ENCODE measurements at regions not wholly inside any gene's neighbourhood (a gene's known extent, or its start where the extent isn't known, plus 50 kb on each side); places are given as distances from the start of the nearest gene placed in this dataset.
"Not testable (repeated sequence)": the region's sequence is repeated elsewhere in the genome, so short reads cannot be mapped to it uniquely, and the experiment has no call there.

- peak; percentile 10 for DNase-seq (ENCODE audit: low read depth)
These were observed 140.9 kb downstream of the RNF144B start for GRCh38 chr6:18527836-18528743.

DNA sequence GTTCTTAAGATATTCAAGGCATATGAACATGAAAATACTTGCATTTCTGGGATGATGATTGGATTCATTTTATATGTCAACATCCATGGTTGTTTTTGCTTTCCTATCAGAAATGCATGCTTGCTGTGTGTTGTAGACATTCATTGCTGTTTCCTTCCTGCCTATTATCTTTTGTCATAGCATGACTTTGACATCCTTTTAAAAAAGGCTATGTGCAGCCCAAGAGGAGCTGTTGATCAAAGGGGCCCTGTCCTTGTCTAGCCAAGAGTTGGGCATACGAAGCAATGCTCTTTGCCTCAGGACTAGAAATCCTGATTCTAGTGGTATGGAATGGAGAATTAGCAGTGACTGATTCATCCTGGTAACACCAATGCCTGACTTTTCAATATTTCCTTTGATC is 143.1 kb downstream of the RNF144B start:
- no peak for DNase-seq (ENCODE audit: low read depth)

GRCh38 chr6:18532139-18532538 is 145.0 kb downstream of the RNF144B start:
- no peak for DNase-seq (ENCODE audit: low read depth)

GRCh38 chr6:18533793-18534192 is 146.6 kb downstream of the RNF144B start:
- no peak for DNase-seq (ENCODE audit: low read depth)

DNA sequence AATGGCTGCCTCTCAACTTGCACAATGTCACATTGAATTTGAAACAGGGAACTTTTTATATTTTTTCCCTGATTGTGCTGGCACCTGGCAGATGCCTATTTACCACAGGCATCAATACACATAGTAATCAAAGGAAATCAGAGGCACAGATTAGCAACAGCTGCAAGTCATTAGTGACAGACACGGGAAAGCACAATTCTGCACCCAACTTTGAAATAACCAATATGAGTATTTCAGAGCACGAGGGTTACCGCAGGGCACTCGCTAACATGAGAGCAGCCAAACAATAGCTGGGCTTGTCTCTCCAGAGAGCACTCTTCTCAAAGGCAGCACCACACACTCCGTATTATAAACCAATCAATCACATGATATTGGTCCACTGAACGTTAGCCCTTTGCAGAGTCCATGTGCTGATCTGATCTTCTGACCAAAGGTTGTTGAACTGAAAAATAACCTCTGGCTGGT is 149.5 kb downstream of the RNF144B start:
- DNase-seq (ENCODE audit: low read depth), result no peak

- no peak for DNase-seq (ENCODE audit: low read depth)
These were observed 151.2 kb downstream of the RNF144B start for GRCh38 chr6:18538315-18538714.

DNA sequence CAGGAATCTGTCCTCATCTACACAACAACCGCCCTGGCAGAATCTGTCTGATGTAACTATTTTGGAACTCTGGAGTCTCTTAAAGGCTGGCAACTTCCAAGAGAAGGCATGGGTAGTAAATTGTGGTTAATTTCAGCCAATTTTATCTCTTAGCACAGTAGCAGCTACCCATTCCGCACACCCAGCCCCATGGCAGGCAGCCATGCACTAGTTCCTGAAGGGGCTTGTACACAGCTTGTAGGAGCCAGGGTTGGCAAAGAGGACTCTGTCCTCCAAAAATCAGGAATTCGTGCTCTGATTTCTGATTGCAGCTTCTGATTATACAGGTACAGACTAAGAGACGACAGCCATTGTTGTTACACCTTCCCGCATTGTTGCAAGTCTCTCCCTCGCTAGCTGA is 155.9 kb downstream of the RNF144B start:
- no peak for DNase-seq (ENCODE audit: low read depth)

DNA sequence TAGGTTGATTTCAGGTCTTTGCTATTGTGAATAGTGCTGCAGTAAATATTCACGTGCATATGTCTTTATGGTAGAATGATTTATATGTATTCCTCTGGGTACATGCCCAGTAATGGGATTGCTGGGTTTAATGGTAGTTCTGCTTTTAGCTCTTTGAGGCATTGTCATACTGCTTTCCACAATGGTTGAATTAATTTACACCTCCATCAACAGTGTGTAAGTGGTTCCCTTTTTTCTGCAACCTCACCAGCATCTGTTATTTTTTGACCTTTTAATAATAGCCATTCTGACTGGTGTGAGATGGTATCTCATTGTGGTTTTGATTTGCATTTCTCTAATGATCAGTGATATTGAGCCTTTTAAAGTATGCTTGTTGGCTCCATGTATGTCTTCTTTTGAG is 158.0 kb downstream of the RNF144B start:
- DNase-seq (ENCODE audit: low read depth), result not testable (repeated sequence)

GRCh38 chr6:18545726-18546125 is 158.6 kb downstream of the RNF144B start:
- no peak for DNase-seq (ENCODE audit: low read depth)

DNA sequence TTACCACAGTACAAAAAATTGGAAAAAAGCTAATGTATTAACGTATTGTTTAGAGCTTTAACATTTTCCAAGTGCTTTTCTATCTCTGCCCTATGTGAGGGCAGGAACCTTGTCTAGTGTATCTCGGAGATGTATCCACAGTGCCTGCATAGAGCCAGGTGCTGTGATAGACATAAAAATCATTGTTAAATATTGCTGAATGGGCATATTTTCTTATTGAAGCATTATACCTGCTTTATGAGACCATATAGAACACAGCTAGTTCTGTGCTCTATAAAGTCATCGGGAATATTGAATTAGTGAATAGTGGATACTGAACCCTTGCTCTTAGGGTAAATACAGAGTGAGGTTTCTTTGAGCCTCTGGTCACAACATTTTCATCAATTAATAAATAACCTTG is 163.0 kb downstream of the RNF144B start:
- DNase-seq (ENCODE audit: low read depth), result no peak

DNA sequence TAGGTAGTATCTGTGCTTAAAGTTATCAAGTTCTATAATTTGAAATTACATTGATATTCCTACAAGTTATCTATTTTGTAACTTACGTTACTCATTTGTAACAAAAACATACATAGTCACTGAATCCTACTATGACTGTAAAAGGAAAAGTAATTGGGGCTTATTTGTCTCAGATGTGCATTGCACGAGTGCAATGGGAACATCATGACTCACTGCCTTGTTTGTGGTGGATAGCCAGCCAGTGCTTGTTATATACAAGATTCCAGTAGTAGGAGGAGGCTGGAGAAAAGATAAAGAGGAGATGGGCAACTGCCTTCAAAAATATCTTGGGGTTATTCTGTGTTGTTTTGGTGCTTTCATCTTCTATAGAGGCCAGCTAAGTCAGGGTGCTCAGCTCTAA is 164.1 kb downstream of the RNF144B start:
- peak; percentile 80 for DNase-seq (ENCODE audit: low read depth)

DNA sequence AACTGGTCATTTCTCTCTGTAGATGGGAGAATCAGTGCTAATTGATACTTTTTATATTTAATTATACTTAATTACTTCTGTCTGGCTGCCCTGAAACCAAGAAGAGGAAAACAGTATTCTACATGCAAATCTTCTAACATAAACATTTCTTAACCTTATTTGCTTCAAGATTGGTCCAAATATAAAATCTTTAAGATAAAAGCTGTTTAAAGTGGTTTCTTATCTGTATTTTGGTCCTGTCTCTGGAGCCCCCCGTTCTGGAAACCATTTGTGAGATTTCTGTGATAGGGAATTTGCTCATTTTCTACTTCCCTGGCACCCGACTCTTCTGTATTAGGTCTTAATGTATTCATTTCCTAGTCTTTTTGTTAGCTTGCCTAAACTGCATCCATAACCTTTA is 168.6 kb downstream of the RNF144B start:
- DNase-seq (ENCODE audit: low read depth), result no peak

DNA sequence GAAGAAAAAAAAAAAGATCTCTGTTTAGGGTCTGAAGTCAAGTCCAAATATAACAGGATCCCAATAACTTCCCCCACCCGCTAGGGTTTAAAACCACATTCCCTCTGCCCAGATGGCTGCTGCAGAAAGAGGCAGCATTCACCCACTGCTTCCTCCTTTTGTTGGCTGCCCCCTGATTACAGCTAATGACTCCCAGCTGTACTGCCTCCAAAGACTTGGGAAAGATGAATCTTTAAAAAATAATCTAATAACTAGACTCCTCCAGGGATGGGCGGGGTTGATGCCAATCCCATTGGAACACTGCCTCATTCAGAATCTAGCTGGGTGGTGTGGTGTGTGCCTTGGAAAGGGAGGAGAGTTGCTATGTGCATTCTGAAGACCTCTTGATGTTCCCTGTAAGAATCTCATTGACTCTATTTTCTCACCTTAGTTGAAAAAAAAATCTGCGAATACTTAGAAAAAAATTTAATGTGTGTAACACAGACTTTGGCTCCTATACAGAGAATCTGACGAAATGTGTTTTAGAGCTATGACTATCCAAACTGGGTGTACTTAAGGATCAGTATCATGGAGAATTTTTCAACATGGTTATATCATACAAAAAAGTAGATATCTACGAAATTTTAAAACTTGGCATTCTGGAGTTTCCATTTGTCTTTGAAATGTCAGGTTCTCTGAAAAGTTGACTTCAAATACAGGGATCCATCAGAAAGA is 174.0 kb downstream of the RNF144B start:
- DNase-seq (ENCODE audit: low read depth), result no peak

DNA sequence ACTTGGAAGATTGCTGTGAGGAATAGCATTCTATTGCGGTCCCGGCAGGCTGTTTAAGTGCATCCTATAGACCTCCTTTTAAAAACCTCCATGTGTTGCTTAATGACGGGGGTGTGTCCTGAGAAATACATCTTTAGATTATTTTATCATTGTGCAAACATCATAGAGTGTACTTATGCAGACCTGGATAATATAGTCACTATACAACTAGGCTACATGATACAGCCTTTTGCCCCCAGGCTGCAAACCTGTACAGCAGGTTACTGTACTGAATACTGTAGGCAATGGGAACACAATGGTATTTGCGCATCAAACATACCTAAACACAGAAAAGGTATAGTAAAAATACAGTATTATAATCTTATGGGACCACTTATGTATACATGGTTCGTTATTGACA is 175.6 kb downstream of the RNF144B start:
- DNase-seq (ENCODE audit: low read depth), result no peak

GRCh38 chr6:18564775-18565174 is 177.6 kb downstream of the RNF144B start:
- no peak for DNase-seq (ENCODE audit: low read depth)

DNA sequence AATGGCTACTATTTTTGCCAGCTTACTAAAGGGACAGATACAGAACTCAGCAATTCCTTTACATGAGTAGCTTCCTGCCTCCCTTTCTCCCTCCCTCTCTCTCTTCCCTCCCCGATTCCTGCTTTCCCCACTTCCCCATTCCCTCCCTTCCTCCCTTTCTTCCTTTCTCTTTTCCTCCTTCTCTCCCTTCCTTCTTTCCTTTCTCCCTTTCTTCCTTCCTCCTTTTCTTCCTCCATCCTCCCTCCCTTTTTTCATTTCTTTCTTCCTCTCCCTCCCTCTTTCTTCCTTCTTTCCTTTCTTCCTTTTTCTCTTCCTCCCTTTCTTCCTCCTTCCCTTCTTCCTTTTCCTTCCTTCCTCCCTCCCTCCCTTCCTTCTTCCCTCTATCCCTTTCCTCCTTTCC is 178.1 kb downstream of the RNF144B start:
- no peak for DNase-seq (ENCODE audit: low read depth)

GRCh38 chr6:18567380-18567779 is 180.2 kb downstream of the RNF144B start:
- no peak for DNase-seq (ENCODE audit: low read depth)

GRCh38 chr6:18577491-18577890 is 190.3 kb downstream of the RNF144B start:
- no peak for DNase-seq (ENCODE audit: low read depth)

GRCh38 chr6:18579166-18579565 is 192.0 kb downstream of the RNF144B start:
- no peak for DNase-seq (ENCODE audit: low read depth)

- DNase-seq (ENCODE audit: low read depth), result peak; percentile 3
These were observed 192.7 kb downstream of the RNF144B start for GRCh38 chr6:18579869-18580268.

- DNase-seq (ENCODE audit: low read depth), result no peak
These were observed 197.2 kb downstream of the RNF144B start for GRCh38 chr6:18584372-18584771.

DNA sequence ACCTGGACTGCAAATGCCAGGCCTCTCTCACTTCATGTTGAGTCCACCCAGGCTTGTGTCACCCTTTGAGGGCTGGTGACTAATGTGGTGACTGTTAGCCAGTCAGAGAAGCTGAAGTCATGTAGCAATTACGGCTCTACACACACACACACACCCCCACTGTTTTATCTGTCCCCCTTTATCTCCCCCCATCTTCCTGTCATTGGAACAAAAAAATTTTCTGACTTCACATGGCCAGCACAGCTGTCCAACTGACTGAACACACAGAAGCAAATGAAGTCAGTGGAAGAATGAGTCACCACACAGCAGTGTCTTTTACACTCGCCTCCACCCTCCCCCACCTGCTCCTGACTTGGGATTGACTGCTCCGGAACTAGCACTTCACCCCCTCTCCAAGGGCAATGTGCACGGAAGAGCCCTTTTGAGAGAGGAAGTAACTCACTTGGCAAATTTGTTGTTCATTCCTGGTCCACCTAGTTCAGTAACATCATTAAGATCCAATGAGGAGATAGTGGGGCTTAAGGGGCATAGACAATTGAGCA is 198.0 kb downstream of the RNF144B start:
- DNase-seq (ENCODE audit: low read depth), result peak; percentile 35

GRCh38 chr6:18586133-18586532 is 199.0 kb downstream of the RNF144B start:
- no peak for DNase-seq (ENCODE audit: low read depth)
